ENCODE measurements at regions not wholly inside any gene's neighbourhood (a gene's known extent, or its start where the extent isn't known, plus 50 kb on each side); places are given as distances from the start of the nearest gene placed in this dataset.

DNA sequence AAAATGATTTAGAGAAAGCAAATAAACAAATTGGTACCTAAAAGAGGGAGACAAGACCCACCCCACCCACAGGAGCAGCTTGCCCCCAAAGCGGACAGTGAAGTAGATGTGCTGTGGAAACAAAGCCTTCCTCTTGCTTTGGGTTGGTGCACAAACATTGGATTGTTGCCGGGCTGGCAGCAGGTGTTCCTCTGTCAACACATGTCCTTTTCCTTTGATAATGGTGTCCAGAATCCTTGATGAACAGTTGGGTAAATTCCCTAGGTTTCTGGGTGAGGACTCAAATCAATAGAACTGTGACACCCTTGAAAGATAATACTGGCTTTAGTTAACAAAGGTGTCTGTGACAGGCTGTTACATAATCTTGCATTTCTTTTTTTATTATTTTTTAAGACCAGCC lies 311.8 kb downstream of the SPRY2 start:
- H3K14ac ChIP-seq (replicated peaks; ENCODE audit: low read depth, low read length) = no peak overlapping the region
- in situ Hi-C loops (cut with MboI; ENCODE audit: low sequenced_read_pairs) (loop anchor here (25.0 kb wide), 1 partner anchor 242 kb away; no protein-coding TSS in a partner anchor), intact Hi-C loops (cut with micrococcal nuclease) (no loop called here), dilution Hi-C loops (cut with HindIII; ENCODE audit: low sequenced_read_pairs, unreplicated experiment) (no loop called here)
- no peaks in the 10 kb centered on the region for H3K9me1 ChIP-seq (ENCODE audit: insufficient read depth, low read length)
- no peak overlapping the region for H2BK20ac ChIP-seq (ENCODE audit: low read depth, low read length)
- H3K36me3 ChIP-seq (ENCODE audit: control insufficient read depth, insufficient read depth, low read length) = no peaks in the 10 kb centered on the region
- DNase-seq (no peak), ATAC-seq (ENCODE audit: low read depth) (no peak)
- H2AFZ ChIP-seq (replicated peaks; ENCODE audit: low read length, poor library complexity) = no peak overlapping the region
- no peak overlapping the region for H3K56ac ChIP-seq (ENCODE audit: extremely low read depth, insufficient read depth, low read length)
- no peak overlapping the region for H3K4me3 ChIP-seq (ENCODE audit: insufficient read depth, low read depth, low read length)
- no peak overlapping the region for H2BK15ac ChIP-seq (ENCODE audit: low read depth, low read length)
- H3K27me3 ChIP-seq (ENCODE audit: control insufficient read depth, insufficient read depth, low read length) = no peaks in the 10 kb centered on the region
- H3K23ac ChIP-seq (ENCODE audit: low read depth, low read length) = no peak overlapping the region
- H3K27ac ChIP-seq (ENCODE audit: insufficient read depth, low read length) = no peak overlapping the region
- no peak for TF ChIP-seq MAZ (IDR thresholded peaks at IDR 0.05; ENCODE audit: borderline replicate concordance, low read depth, low read length)
- TF ChIP-seq RCOR1 (IDR thresholded peaks at IDR 0.05; ENCODE audit: insufficient replicate concordance, low read length) = no peak
- H2AK9ac ChIP-seq (replicated peaks; ENCODE audit: low read depth, low read length, poor library complexity) = no peak overlapping the region
- H3K9me3 ChIP-seq (ENCODE audit: control insufficient read depth, insufficient read depth, low read length) = no peaks in the 10 kb centered on the region
- no TSS peak for BruUV-seq (replicated peaks)
- no peaks in the 10 kb centered on the region for H4K20me1 ChIP-seq (ENCODE audit: insufficient read depth, low read length)
- CTCF ChIA-PET = no interaction called here
- no peaks in the 10 kb centered on the region for H3K4me1 ChIP-seq (ENCODE audit: control insufficient read depth, insufficient read depth, low read length)
- H4K5ac ChIP-seq (ENCODE audit: low read depth, low read length) = no peak overlapping the region
- POLR2A ChIA-PET (ENCODE audit: unreplicated experiment) = no interaction called here
- no peak overlapping the region for H3K9ac ChIP-seq (ENCODE audit: low read depth, low read length)
- no peak overlapping the region for H2BK120ac ChIP-seq (ENCODE audit: low read depth, low read length)
- H3K79me1 ChIP-seq (ENCODE audit: low read depth in 1 of 2, low read length in 2 of 2) = no peaks in the 10 kb centered on the region
- WGBS, 2 experiments (ENCODE audit: extremely low coverage in 2 of 2, insufficient read length in 1 of 2) = no CpG with 5 or more reads among the region's 2 CpGs
- H2AK5ac ChIP-seq (ENCODE audit: low read depth, low read length) = no peak overlapping the region
- H2BK5ac ChIP-seq (ENCODE audit: low read depth, low read length, poor library complexity, severe bottlenecking) = no peak overlapping the region
- H3K4ac ChIP-seq (ENCODE audit: low read depth, low read length) = no peak overlapping the region
- H4K8ac ChIP-seq (ENCODE audit: low read depth in 2 of 2, low read length in 2 of 2) = no peak overlapping the region
- no peak overlapping the region for H4K91ac ChIP-seq (ENCODE audit: insufficient read depth, low read depth, low read length)
- no peak overlapping the region for H3K18ac ChIP-seq (ENCODE audit: low read depth, low read length)
- H3K4me2 ChIP-seq (ENCODE audit: low read depth, low read length) = no peak overlapping the region

Measured in IMR-90 (cell line).